ENCODE measurements at regions not wholly inside any gene's neighbourhood (a gene's known extent, or its start where the extent isn't known, plus 50 kb on each side); places are given as distances from the start of the nearest gene placed in this dataset.

- TF ChIP-seq CTCF (conservative IDR thresholded peaks at IDR 0.05; ENCODE audit: low read depth, low read length) (no peak), EZH2 (IDR thresholded peaks at IDR 0.05; ENCODE audit: low read length, unreplicated experiment) (no peak), EZH2phosphoT487 (IDR thresholded peaks at IDR 0.05; ENCODE audit: borderline replicate concordance, low read length) (no peak)
Measured at GRCh38 chr15:47179988-47180387, 537.3 kb upstream of the SEMA6D start.

Measured in PC-3 (cell line).